ENCODE measurements at regions not wholly inside any gene's neighbourhood (a gene's known extent, or its start where the extent isn't known, plus 50 kb on each side); places are given as distances from the start of the nearest gene placed in this dataset.

DNA sequence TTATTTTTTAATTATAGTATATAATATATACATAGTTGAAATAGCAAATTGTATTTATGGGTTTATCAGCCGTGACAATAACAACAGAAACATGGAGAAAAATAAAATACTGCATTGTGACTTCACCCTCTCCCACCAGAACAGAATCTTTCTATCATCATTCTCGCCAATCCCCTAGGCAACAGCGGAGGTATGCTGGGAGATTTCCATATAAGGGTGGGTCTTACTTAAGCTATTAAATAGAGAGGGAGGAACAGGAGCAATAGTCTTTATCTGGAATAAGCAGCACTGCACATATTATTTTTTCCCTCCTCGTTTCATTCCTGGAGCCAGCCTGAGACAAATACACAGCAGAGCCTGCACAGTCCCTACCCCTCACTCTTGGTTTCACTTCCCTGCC, 1214.9 kb downstream of the XPNPEP1 start:
- no CpG with 5 or more reads among the region's 4 CpGs for WGBS, 2 experiments (ENCODE audit: extremely low coverage in 2 of 2, insufficient read length in 1 of 2)
- TF ChIP-seq POLR2A (IDR thresholded peaks at IDR 0.05; ENCODE audit: low read depth, low read length) (no peak), FOS (IDR thresholded peaks at IDR 0.05; ENCODE audit: low read depth, low read length) (no peak), NFE2L2 (IDR thresholded peaks at IDR 0.05; ENCODE audit: low read depth, low read length) (no peak), RAD21 (IDR thresholded peaks at IDR 0.05; ENCODE audit: low read length) (no peak), CTCF (conservative IDR thresholded peaks at IDR 0.05; ENCODE audit: low read depth, low read length) (no peak)
- H3K14ac ChIP-seq (replicated peaks; ENCODE audit: low read depth, low read length): no peak overlapping the region
- no peak overlapping the region for H4K5ac ChIP-seq (ENCODE audit: low read depth, low read length)
- no peak overlapping the region for H2BK20ac ChIP-seq (ENCODE audit: low read depth, low read length)
- no peak overlapping the region for H2AFZ ChIP-seq (replicated peaks; ENCODE audit: low read length, poor library complexity)
- H3K23ac ChIP-seq (ENCODE audit: low read depth, low read length): no peak overlapping the region
- H3K27ac ChIP-seq (ENCODE audit: insufficient read depth, low read length): no peak overlapping the region
- no peaks in the 10 kb centered on the region for H4K20me1 ChIP-seq (ENCODE audit: insufficient read depth, low read length)
- DNase-seq (no peak), ATAC-seq (ENCODE audit: low read depth) (no peak)
- H3K27me3 ChIP-seq (ENCODE audit: control insufficient read depth, insufficient read depth, low read length): no peaks in the 10 kb centered on the region
- H3K79me1 ChIP-seq (ENCODE audit: low read depth in 1 of 2, low read length in 2 of 2): no peaks in the 10 kb centered on the region
- H3K4me1 ChIP-seq (ENCODE audit: control insufficient read depth, insufficient read depth, low read length): no peaks in the 10 kb centered on the region
- no peak overlapping the region for H3K56ac ChIP-seq (ENCODE audit: extremely low read depth, insufficient read depth, low read length)
- dilution Hi-C loops (cut with HindIII; ENCODE audit: low sequenced_read_pairs, unreplicated experiment): no loop called here
- no peak overlapping the region for H3K4me2 ChIP-seq (ENCODE audit: low read depth, low read length)
- in situ Hi-C loops (cut with MboI; ENCODE audit: low sequenced_read_pairs): no loop called here
- no peak overlapping the region for H2BK5ac ChIP-seq (ENCODE audit: low read depth, low read length, poor library complexity, severe bottlenecking)
- H3K4me3 ChIP-seq (ENCODE audit: insufficient read depth, low read depth, low read length): no peak overlapping the region
- H3K9me1 ChIP-seq (ENCODE audit: insufficient read depth, low read length): no peaks in the 10 kb centered on the region
- no peaks in the 10 kb centered on the region for H3K36me3 ChIP-seq (ENCODE audit: control insufficient read depth, insufficient read depth, low read length)
- H2AK5ac ChIP-seq (ENCODE audit: low read depth, low read length): no peak overlapping the region
- ChIA-PET CTCF (no interaction called here), POLR2A (ENCODE audit: unreplicated experiment) (no interaction called here)
- H4K8ac ChIP-seq (ENCODE audit: low read depth in 2 of 2, low read length in 2 of 2): no peak overlapping the region
- H3K9ac ChIP-seq (ENCODE audit: low read depth, low read length): no peak overlapping the region
- H2AK9ac ChIP-seq (replicated peaks; ENCODE audit: low read depth, low read length, poor library complexity): no peak overlapping the region
- H3K9me3 ChIP-seq (ENCODE audit: control insufficient read depth, insufficient read depth, low read length): peaks cover 4% of the 10 kb centered on the region; the same call in 1 of the 2 replicates
- H2BK120ac ChIP-seq (ENCODE audit: low read depth, low read length): no peak overlapping the region
- no TSS peak for BruUV-seq (replicated peaks)
- no peak overlapping the region for H3K4ac ChIP-seq (ENCODE audit: low read depth, low read length)
- no peak overlapping the region for H4K91ac ChIP-seq (ENCODE audit: insufficient read depth, low read depth, low read length)
- H2BK15ac ChIP-seq (ENCODE audit: low read depth, low read length): no peak overlapping the region
- intact Hi-C loops (cut with micrococcal nuclease): no loop called here
- H3K18ac ChIP-seq (ENCODE audit: low read depth, low read length): no peak overlapping the region

Measured in IMR-90 (cell line).